HG02885 (cell line): ENCODE measurements at regions not wholly inside any gene's neighbourhood (a gene's known extent, or its start where the extent isn't known, plus 50 kb on each side); places are given as distances from the start of the nearest gene placed in this dataset.

ENCODE experiments used
- ATAC-seq: cut with Tn5 transposase; IDR thresholded peaks from one replicate; pipeline ENCODE4 v1.9.1; 2021; ENCODE audit warnings: mild to moderate bottlenecking; ENCODE audit not compliant: unreplicated experiment, poor library complexity

GRCh38 chr7:7110706-7111105 lies 71.6 kb upstream of the C1GALT1 start:
- ATAC-seq, result no peak

DNA sequence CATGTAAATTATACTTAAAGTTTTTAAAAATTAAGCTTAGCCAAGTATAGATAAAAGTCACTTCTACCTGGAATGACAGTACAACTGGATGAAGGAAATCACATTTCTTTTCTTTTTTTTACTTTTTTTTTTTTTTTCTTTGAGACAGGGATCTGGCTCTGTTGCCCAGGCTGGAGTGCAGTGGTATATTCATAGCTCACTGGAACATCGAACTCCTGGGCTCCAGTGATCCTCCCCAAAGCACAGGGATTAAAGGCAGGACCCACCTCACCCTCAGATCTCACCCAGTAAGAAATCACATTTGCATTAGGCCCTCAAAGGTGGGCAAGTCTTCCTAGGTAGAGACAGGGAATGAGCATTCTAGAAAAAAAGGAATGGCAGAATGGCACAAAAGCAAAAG lies 69.5 kb upstream of the C1GALT1 start:
- ATAC-seq, result no peak

DNA sequence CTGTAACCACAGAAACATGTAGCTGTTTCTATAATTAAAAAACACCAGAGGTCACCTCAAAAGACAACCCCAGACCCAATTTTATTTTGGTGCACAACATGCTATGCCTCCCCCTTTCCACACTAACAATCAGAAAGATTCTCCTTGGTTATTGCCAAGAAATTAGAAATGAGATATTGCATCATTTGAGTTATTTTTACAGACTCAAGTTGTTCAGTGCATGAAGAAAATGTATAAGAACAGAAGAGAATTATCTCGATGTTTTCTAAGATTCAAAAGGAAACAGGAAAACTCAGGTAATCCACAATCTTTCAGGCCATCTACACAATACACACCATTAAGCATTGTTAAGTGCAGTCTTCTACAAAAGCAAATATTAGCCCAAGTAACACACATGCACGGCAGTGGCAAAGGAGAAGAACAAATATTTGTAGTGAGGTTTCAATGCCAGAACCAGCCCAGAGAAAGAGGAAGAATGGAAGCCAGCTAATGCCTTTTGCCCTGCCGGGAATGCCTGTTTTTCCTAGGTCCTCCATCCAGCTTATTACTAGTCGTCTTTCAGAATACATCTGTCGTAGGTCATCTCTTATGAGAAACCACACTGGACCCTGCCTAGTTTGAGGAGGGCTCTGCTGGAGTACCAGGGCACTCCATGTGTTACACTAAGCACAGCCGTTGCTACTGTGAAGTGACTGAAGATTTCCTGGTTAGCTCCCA lies 67.6 kb upstream of the C1GALT1 start:
- no peak for ATAC-seq

DNA sequence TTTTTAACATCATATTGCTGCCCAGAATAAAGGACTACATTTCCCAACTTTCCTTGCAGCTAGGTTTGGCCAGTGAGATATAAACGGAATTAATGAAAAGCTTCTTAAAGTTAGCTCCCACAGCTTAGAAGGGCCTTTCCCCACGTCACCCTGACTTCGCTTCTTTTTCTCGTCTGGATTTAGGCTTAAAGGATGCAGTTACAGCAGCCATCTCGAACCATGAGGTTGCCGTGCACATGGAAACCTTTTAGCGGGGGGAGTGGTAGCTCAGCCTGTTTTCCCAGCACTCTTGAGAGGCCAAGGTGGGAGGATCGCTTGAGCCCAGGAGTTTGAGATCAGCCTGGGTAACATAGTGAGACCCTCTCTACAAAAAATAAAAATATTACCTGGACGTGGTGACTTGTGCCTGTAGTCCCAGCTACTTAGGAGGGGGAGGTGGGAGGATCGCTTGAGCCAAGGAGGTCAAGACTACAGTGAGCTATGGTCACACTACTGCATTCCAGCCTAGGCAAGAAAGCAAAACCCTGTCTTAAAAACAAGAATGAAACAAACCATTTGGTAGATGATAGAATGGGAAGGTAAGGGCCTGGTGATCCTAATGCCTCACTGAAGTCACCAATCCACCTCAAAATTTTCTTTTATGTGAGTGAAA lies 64.3 kb upstream of the C1GALT1 start:
- no peak for ATAC-seq

DNA sequence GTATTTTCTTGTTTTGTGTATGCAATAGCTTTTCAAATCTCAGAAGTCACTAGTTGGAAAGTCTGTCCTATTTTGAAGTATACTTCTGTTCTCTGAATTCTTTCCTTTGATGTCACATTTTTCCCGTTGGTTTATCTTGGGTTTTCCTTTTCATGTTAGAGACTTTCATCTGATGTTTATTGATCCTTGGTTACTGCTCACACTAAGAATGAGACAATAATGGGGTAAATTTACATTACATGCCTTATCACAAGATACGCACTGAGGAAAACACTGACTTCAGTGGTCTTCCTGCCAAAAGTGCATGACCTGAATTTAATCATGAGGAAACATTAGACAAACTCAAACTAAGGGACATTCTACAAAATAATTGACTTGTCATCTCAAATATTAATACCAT lies 63.5 kb upstream of the C1GALT1 start:
- ATAC-seq, result no peak

GRCh38 chr7:7119729-7120128 lies 62.6 kb upstream of the C1GALT1 start:
- ATAC-seq, result no peak

DNA sequence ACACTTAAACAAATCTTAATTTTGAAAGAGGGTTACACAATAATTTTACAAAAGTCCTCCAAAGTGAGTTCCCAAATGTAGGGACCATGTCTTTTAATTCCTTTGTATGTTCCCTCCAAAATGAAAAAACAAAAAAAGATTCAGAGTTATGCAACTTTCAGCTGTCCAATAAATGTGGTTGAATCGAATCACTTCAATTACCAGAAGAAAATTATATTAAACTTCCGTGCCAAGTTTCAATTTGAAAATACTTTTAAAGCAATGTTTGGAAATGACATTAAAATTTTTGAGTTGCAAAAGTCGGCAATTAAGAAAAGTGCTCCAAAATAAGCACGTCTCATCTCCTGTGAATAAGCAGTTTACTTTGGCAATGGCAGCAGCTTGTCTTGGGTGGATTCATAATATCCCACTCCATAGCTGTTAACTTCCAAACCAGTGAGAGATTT lies 60.3 kb upstream of the C1GALT1 start:
- ATAC-seq, result no peak

DNA sequence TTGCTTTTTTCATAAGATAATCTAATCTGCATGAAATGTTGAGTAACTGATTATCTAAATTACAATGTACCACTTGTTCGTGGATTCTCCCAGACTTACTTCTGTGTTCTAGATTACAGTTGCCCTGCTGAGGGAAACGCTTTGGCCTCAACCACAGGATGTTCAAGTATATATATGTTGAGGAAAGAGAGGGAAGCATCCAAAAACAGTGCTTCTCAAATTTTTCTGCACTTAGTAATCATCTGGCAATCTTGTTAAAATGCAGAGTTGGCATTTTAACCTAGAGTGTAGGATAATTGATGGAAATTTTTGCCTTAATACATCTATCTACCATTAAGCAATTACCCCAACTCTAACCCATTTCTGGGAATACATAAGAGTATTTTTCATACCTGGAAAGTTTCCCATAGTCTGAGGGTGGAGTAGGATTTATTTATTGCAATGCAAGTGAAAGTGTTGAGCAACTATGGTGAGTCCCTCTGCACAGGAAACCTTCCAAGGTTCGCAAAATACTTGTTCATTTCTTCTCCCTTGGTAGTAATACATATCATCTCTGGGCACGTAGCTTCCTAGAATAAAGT lies 59.6 kb upstream of the C1GALT1 start:
- ATAC-seq, result no peak

GRCh38 chr7:7125963-7126362 lies 56.4 kb upstream of the C1GALT1 start:
- ATAC-seq, result no peak

GRCh38 chr7:7127773-7128172 lies 54.6 kb upstream of the C1GALT1 start:
- no peak for ATAC-seq

- no peak for ATAC-seq
Observed at GRCh38 chr7:7129381-7129780, 53.0 kb upstream of the C1GALT1 start.

DNA sequence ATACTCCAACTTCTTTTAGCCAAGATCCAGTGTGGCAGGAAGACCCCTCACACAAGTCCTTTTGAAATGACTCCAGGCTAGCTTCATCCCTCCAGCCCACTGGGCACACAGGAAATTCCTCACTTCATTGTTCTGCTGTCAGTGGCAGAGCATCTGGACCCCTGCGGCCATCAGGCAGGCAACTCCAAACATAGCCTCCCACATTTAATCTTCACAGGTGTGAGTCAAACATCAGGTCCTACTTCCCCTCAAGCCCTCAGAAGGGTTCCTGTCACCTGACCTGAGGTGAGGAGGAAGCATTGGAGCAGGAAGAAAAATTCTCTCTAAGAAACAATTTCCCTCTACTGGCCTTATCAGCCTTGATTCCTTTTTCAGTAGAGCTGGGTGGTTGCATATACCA lies 51.1 kb upstream of the C1GALT1 start:
- no peak for ATAC-seq
